ENCODE measurements at regions not wholly inside any gene's neighbourhood (a gene's known extent, or its start where the extent isn't known, plus 50 kb on each side); places are given as distances from the start of the nearest gene placed in this dataset.
A peak's percentile ranks its signal among the peaks of the same experiment; 100 is the strongest.

GRCh38 chr15:62404194-62404985, 239.3 kb upstream of the C2CD4B start:
- H3K27ac Mint-ChIP-seq, result no peak overlapping the region
- H3K4me1 Mint-ChIP-seq, result peaks cover 2% of the 10 kb centered on the region
- no peak for DNase-seq (ENCODE audit: low spot score in 2 of 2, unreplicated experiment in 2 of 2)
- H3K27me3 Mint-ChIP-seq (ENCODE audit: low read depth), result no peaks in the 10 kb centered on the region
- TF ChIP-seq CTCF (IDR thresholded peaks at IDR 0.05; ENCODE audit: unreplicated experiment), result no peak
- H3K4me3 Mint-ChIP-seq, result no peak overlapping the region
- H3K9me3 Mint-ChIP-seq, result peaks cover 15% of the 10 kb centered on the region
- peaks cover 12% of the 10 kb centered on the region for H3K36me3 Mint-ChIP-seq

GRCh38 chr15:62406305-62406891, 241.3 kb upstream of the C2CD4B start:
- no peak for TF ChIP-seq CTCF (IDR thresholded peaks at IDR 0.05; ENCODE audit: unreplicated experiment)
- Mint-ChIP-seq H3K27me3 (ENCODE audit: low read depth) (no peaks in the 10 kb centered on the region), H3K4me3 (no peak overlapping the region), H3K4me1 (peaks cover 10% of the 10 kb centered on the region), H3K27ac (no peak overlapping the region), H3K36me3 (no peaks in the 10 kb centered on the region), H3K9me3 (no peaks in the 10 kb centered on the region)
- DNase-seq (ENCODE audit: low spot score in 2 of 2, unreplicated experiment in 2 of 2), result no peak

GRCh38 chr15:62407216-62407615, 242.1 kb upstream of the C2CD4B start:
- Mint-ChIP-seq H3K27me3 (ENCODE audit: low read depth) (no peaks in the 10 kb centered on the region), H3K4me3 (no peak overlapping the region), H3K36me3 (no peaks in the 10 kb centered on the region), H3K27ac (no peak overlapping the region), H3K9me3 (no peaks in the 10 kb centered on the region), H3K4me1 (peaks cover 12% of the 10 kb centered on the region)
- no peak for TF ChIP-seq CTCF (IDR thresholded peaks at IDR 0.05; ENCODE audit: unreplicated experiment)
- DNase-seq (ENCODE audit: low spot score in 2 of 2, unreplicated experiment in 2 of 2), result no peak

GRCh38 chr15:62407962-62408361, 242.9 kb upstream of the C2CD4B start:
- Mint-ChIP-seq H3K36me3 (no peaks in the 10 kb centered on the region), H3K4me1 (peaks cover 16% of the 10 kb centered on the region), H3K4me3 (no peak overlapping the region), H3K27ac (no peak overlapping the region), H3K27me3 (ENCODE audit: low read depth) (no peaks in the 10 kb centered on the region), H3K9me3 (no peaks in the 10 kb centered on the region)
- TF ChIP-seq CTCF (IDR thresholded peaks at IDR 0.05; ENCODE audit: unreplicated experiment), result no peak
- no peak for DNase-seq (ENCODE audit: low spot score in 2 of 2, unreplicated experiment in 2 of 2)

GRCh38 chr15:62409466-62409865, 244.4 kb upstream of the C2CD4B start:
- Mint-ChIP-seq H3K9me3 (no peaks in the 10 kb centered on the region), H3K27ac (peak overlapping the region; percentile 59), H3K4me1 (peaks cover 23% of the 10 kb centered on the region), H3K36me3 (no peaks in the 10 kb centered on the region), H3K27me3 (ENCODE audit: low read depth) (no peaks in the 10 kb centered on the region), H3K4me3 (no peak overlapping the region)
- no peak for TF ChIP-seq CTCF (IDR thresholded peaks at IDR 0.05; ENCODE audit: unreplicated experiment)
- DNase-seq (ENCODE audit: low spot score in 2 of 2, unreplicated experiment in 2 of 2), result no peak
